Neural cell (in vitro differentiated cells): ENCODE measurements at regions not wholly inside any gene's neighbourhood (a gene's known extent, or its start where the extent isn't known, plus 50 kb on each side); places are given as distances from the start of the nearest gene placed in this dataset.

ENCODE experiments used
- H2AFZ ChIP-seq: fragments of 200-600, 300-800 bp; sonication (generic), shearing (Covaris generic); 2 replicates; pipeline ENCODE4 v1.6.0; 2014; ENCODE audit warnings: low read depth, mild to moderate bottlenecking, antibody characterized with exemption, low read length, moderate library complexity
- H3F3A ChIP-seq: fragments of 200-600 bp; shearing (Covaris generic); 2 replicates; pipeline ENCODE4 v1.6.1; 2016; ENCODE audit warnings: mild to moderate bottlenecking, moderate library complexity, mixed read lengths, antibody characterized with exemption, low read length; ENCODE audit not compliant: insufficient read depth, poor library complexity, severe bottlenecking
- H3K27ac ChIP-seq: fragments of 200-600, 300-800 bp; sonication (generic), shearing (Covaris generic); 2 replicates; pipeline ENCODE4 v1.5.1; 2014; ENCODE audit warnings: mild to moderate bottlenecking, low read length, moderate library complexity
- H3K27me3 ChIP-seq: fragments of 300-800, 200-600 bp; sonication (generic), shearing (Covaris generic); 2 replicates; pipeline ENCODE4 v1.6.0; 2014; ENCODE audit warnings: mild to moderate bottlenecking, low read depth, low read length, moderate library complexity; ENCODE audit not compliant: insufficient read depth
- H3K36me3 ChIP-seq: fragments of 300-800, 200-600 bp; sonication (generic), shearing (Covaris generic); 2 replicates; pipeline ENCODE4 v1.5.1; 2014; ENCODE audit warnings: mild to moderate bottlenecking, antibody characterized with exemption, low read length, moderate library complexity; ENCODE audit not compliant: insufficient read depth
- H3K4me2 ChIP-seq: fragments of 300-800, 200-600 bp; sonication (generic), shearing (Covaris generic); 2 replicates; pipeline ENCODE4 v1.6.0; 2014; ENCODE audit warnings: mild to moderate bottlenecking, low read length
- H3K4me3 ChIP-seq: fragments of 300-800, 200-600 bp; sonication (generic), shearing (Covaris generic); 2 replicates; pipeline ENCODE4 v1.5.1; 2014; ENCODE audit warnings: mild to moderate bottlenecking, low read length, moderate library complexity
- H3K79me2 ChIP-seq: fragments of 200-600 bp; shearing (Covaris generic); replicated peaks from 2 replicates; pipeline ENCODE4 v1.6.0; 2014; ENCODE audit warnings: mild to moderate bottlenecking, low read length, moderate library complexity; ENCODE audit not compliant: insufficient read depth
- H3K9ac ChIP-seq: fragments of 300-800, 200-600 bp; sonication (generic), shearing (Covaris generic); 2 replicates; pipeline ENCODE4 v1.6.1; 2016; ENCODE audit warnings: mild to moderate bottlenecking, low read length, mixed read lengths
- H3K9me2 ChIP-seq: fragments of 200-600 bp; shearing (Covaris generic); 2 replicates; pipeline ENCODE4 v1.6.1; 2016; ENCODE audit warnings: mild to moderate bottlenecking, low read length, mixed read lengths; ENCODE audit not compliant: insufficient read depth
- H3K9me3 ChIP-seq: fragments of 200-600, 300-800 bp; sonication (generic), shearing (Covaris generic); 2 replicates; pipeline ENCODE4 v1.6.1; 2016; ENCODE audit warnings: mild to moderate bottlenecking, mixed run types, low read length, moderate library complexity, mixed read lengths
- H4K20me1 ChIP-seq: fragments of 200-600 bp; shearing (Covaris generic); 2 replicates; pipeline ENCODE4 v1.6.1; 2016; ENCODE audit warnings: mild to moderate bottlenecking, mixed run types; ENCODE audit not compliant: insufficient read depth
- CTCF ChIP-seq: fragments of 450-650 bp; IDR thresholded peaks from 2 replicates; pipeline ENCODE4 v1.5.1; 2014; ENCODE audit warnings: antibody characterized with exemption, mild to moderate bottlenecking, moderate library complexity; ENCODE audit not compliant: poor library complexity, severe bottlenecking
- EP300 ChIP-seq: fragments of 450-650 bp; conservative IDR thresholded peaks from 2 replicates; pipeline ENCODE4 v1.6.1; 2014; ENCODE audit warnings: antibody characterized with exemption, mild to moderate bottlenecking, moderate library complexity; ENCODE audit not compliant: poor library complexity, severe bottlenecking
- EZH2 ChIP-seq: fragments of 200-600, 300-800 bp; shearing (Covaris generic), sonication (generic); IDR thresholded peaks from 2 replicates; pipeline ENCODE4 v1.6.1; 2014; ENCODE audit warnings: antibody characterized with exemption, low read length, borderline replicate concordance, mild to moderate bottlenecking; ENCODE audit not compliant: insufficient read depth, poor library complexity, severe bottlenecking
- MXI1 ChIP-seq: fragments of 450-650 bp; conservative IDR thresholded peaks from 2 replicates; pipeline ENCODE4 v1.6.1; 2014; ENCODE audit warnings: antibody characterized with exemption, mild to moderate bottlenecking; ENCODE audit not compliant: poor library complexity, severe bottlenecking
- POLR2AphosphoS5 ChIP-seq: IDR thresholded peaks from 2 replicates; pipeline ENCODE4 v1.6.1; 2012
- RAD21 ChIP-seq: fragments of 450-650 bp; conservative IDR thresholded peaks from 2 replicates; pipeline ENCODE4 v1.6.1; 2014; ENCODE audit warnings: antibody characterized with exemption, mild to moderate bottlenecking, moderate library complexity
- REST ChIP-seq: IDR thresholded peaks from 2 replicates; pipeline ENCODE4 v1.6.1; 2012; ENCODE audit warnings: borderline replicate concordance
- SMC3 ChIP-seq: fragments of 450-650 bp; conservative IDR thresholded peaks from 2 replicates; pipeline ENCODE4 v1.6.1; 2014; ENCODE audit warnings: antibody characterized with exemption, mild to moderate bottlenecking, moderate library complexity; ENCODE audit not compliant: poor library complexity
- TAF1 ChIP-seq: IDR thresholded peaks from 2 replicates; pipeline ENCODE4 v1.6.1; 2012; ENCODE audit warnings: low read depth

- no peaks in the 10 kb centered on the region for H3F3A ChIP-seq
- no peak overlapping the region for H3K27ac ChIP-seq
- TF ChIP-seq CTCF (no peak), RAD21 (no peak), SMC3 (no peak), EP300 (no peak), TAF1 (no peak), REST (no peak), EZH2 (no peak), POLR2AphosphoS5 (no peak), MXI1 (no peak)
- H3K36me3 ChIP-seq: no peaks in the 10 kb centered on the region
- H3K9ac ChIP-seq: no peak overlapping the region
- H3K27me3 ChIP-seq: no peaks in the 10 kb centered on the region
- no peaks in the 10 kb centered on the region for H3K9me3 ChIP-seq
- H3K4me3 ChIP-seq: no peak overlapping the region
- H2AFZ ChIP-seq: no peak overlapping the region
- no peak overlapping the region for H3K4me2 ChIP-seq
- H3K9me2 ChIP-seq: no peaks in the 10 kb centered on the region
- no peaks in the 10 kb centered on the region for H3K79me2 ChIP-seq
- no peaks in the 10 kb centered on the region for H4K20me1 ChIP-seq
These were observed 111.6 kb upstream of the EYA4 start for GRCh38 chr6:133129556-133129955.

GRCh38 chr6:133130863-133131262 lies 110.3 kb upstream of the EYA4 start:
- H3K27me3 ChIP-seq: no peaks in the 10 kb centered on the region
- no peak overlapping the region for H2AFZ ChIP-seq
- H3K9ac ChIP-seq: no peak overlapping the region
- no peaks in the 10 kb centered on the region for H3K36me3 ChIP-seq
- no peak overlapping the region for H3K4me2 ChIP-seq
- H4K20me1 ChIP-seq: no peaks in the 10 kb centered on the region
- no peaks in the 10 kb centered on the region for H3F3A ChIP-seq
- H3K4me3 ChIP-seq: no peak overlapping the region
- TF ChIP-seq EZH2 (no peak), REST (no peak), POLR2AphosphoS5 (no peak), EP300 (no peak), SMC3 (no peak)
- no peaks in the 10 kb centered on the region for H3K79me2 ChIP-seq
- H3K9me2 ChIP-seq: no peaks in the 10 kb centered on the region
- H3K9me3 ChIP-seq: no peaks in the 10 kb centered on the region
- H3K27ac ChIP-seq: no peak overlapping the region
